Hepatocyte (in vitro differentiated cells): ENCODE measurements at regions not wholly inside any gene's neighbourhood (a gene's known extent, or its start where the extent isn't known, plus 50 kb on each side); places are given as distances from the start of the nearest gene placed in this dataset.

ENCODE experiments used
- CTCF ChIP-seq: fragments of 200-600 bp; sonication (generic); IDR thresholded peaks from 2 replicates; pipeline ENCODE4 v1.5.1; 2016; ENCODE audit warnings: antibody characterized with exemption, mild to moderate bottlenecking; ENCODE audit not compliant: poor library complexity
- EZH2 ChIP-seq: fragments of 200-600 bp; sonication (generic); IDR thresholded peaks from 2 replicates; pipeline ENCODE4 v1.6.1; 2016; ENCODE audit warnings: antibody characterized with exemption, mild to moderate bottlenecking, borderline replicate concordance

- TF ChIP-seq CTCF (no peak), EZH2 (no peak)
These were observed 150.6 kb upstream of the HSF2 start for GRCh38 chr6:122248844-122249243.
